Daoy (cell line): ENCODE measurements at regions not wholly inside any gene's neighbourhood (a gene's known extent, or its start where the extent isn't known, plus 50 kb on each side); places are given as distances from the start of the nearest gene placed in this dataset.
"Not testable (repeated sequence)": the region's sequence is repeated elsewhere in the genome, so short reads cannot be mapped to it uniquely, and the experiment has no call there.

ENCODE experiments used
- DNase-seq: peaks from one replicate; pipeline ENCODE4 v3.0.0-alpha.2; 2015; ENCODE audit warnings: low read depth

- no peak for DNase-seq
These were observed 50.9 kb upstream of the PTPDC1 start for GRCh38 chr9:94033383-94033782.

- DNase-seq = no peak
These were observed 52.3 kb upstream of the PTPDC1 start for GRCh38 chr9:94031946-94032345.

GRCh38 chr9:94031380-94031779, 52.9 kb upstream of the PTPDC1 start:
- DNase-seq = peak; percentile 24

GRCh38 chr9:94030318-94031179, 53.7 kb upstream of the PTPDC1 start:
- DNase-seq = peak; percentile 97

- no peak for DNase-seq
These were observed 54.3 kb upstream of the PTPDC1 start for GRCh38 chr9:94029932-94030317.

- DNase-seq = no peak
These were observed 57.4 kb upstream of the PTPDC1 start for GRCh38 chr9:94026816-94027215.

GRCh38 chr9:94022476-94022875, 61.8 kb upstream of the PTPDC1 start:
- DNase-seq = not testable (repeated sequence)

- DNase-seq = not testable (repeated sequence)
These were observed 63.4 kb upstream of the PTPDC1 start for GRCh38 chr9:94020836-94021235.

- no peak for DNase-seq
These were observed 63.5 kb upstream of the BARX1 start for GRCh38 chr9:94018628-94019027.

GRCh38 chr9:94017939-94018531, 62.9 kb upstream of the BARX1 start:
- DNase-seq = no peak

- no peak for DNase-seq
These were observed 61.6 kb upstream of the BARX1 start for GRCh38 chr9:94016744-94017143.

- no peak for DNase-seq
These were observed 59.8 kb upstream of the BARX1 start for GRCh38 chr9:94014920-94015319.

- peak; percentile 29 for DNase-seq
These were observed 59.0 kb upstream of the BARX1 start for GRCh38 chr9:94014066-94014654.

GRCh38 chr9:94010980-94011533, 55.9 kb upstream of the BARX1 start:
- DNase-seq = no peak

GRCh38 chr9:94005272-94005901, 50.2 kb upstream of the BARX1 start:
- no peak for DNase-seq
